Activated CD4-positive, alpha-beta T cell treated with anti-CD3 and anti-CD28 coated beads, Interleukin-2, amount 50 U/mL, for 4 hours (primary cell): ENCODE measurements at regions not wholly inside any gene's neighbourhood (a gene's known extent, or its start where the extent isn't known, plus 50 kb on each side); places are given as distances from the start of the nearest gene placed in this dataset.

ENCODE experiments used
- DNase-seq, 2 experiments: peaks; one replicate each; pipeline ENCODE4 v3.0.0-alpha.2; 2020

GRCh38 chr14:42013153-42013552, 406.5 kb downstream of the LRFN5 start:
- no peak for DNase-seq

- DNase-seq = no peak
Observed at GRCh38 chr14:42011221-42011620, 404.5 kb downstream of the LRFN5 start.

GRCh38 chr14:42004321-42004720, 397.6 kb downstream of the LRFN5 start:
- DNase-seq = no peak

- DNase-seq = no peak
Observed at GRCh38 chr14:42002141-42002540, 395.5 kb downstream of the LRFN5 start.

GRCh38 chr14:42001431-42001830, 394.8 kb downstream of the LRFN5 start:
- no peak for DNase-seq

- DNase-seq = no peak
Observed at GRCh38 chr14:42000450-42000849, 393.8 kb downstream of the LRFN5 start.

- no peak for DNase-seq
Observed at GRCh38 chr14:41993687-41994086, 387.0 kb downstream of the LRFN5 start.

GRCh38 chr14:41986700-41987099, 380.0 kb downstream of the LRFN5 start:
- no peak for DNase-seq

- no peak for DNase-seq
Observed at GRCh38 chr14:41986083-41986645, 379.5 kb downstream of the LRFN5 start.

GRCh38 chr14:41973178-41973577, 366.5 kb downstream of the LRFN5 start:
- no peak for DNase-seq

GRCh38 chr14:41972531-41972930, 365.9 kb downstream of the LRFN5 start:
- DNase-seq = no peak

GRCh38 chr14:41960281-41960680, 353.6 kb downstream of the LRFN5 start:
- no peak for DNase-seq

- no peak for DNase-seq
Observed at GRCh38 chr14:41957459-41957858, 350.8 kb downstream of the LRFN5 start.
